GM23338 (cell line): ENCODE measurements at regions not wholly inside any gene's neighbourhood (a gene's known extent, or its start where the extent isn't known, plus 50 kb on each side); places are given as distances from the start of the nearest gene placed in this dataset.

Source experiments
- ATAC-seq: fragments of 200-7000 bp; cut with Tn5 transposase; 3 replicates; pipeline ENCODE4 v1.9.1; 2020
- DNase-seq: peaks from one replicate; pipeline ENCODE4 v3.0.0-alpha.2; 2015; ENCODE audit warnings: low spot score
- H2AFZ ChIP-seq: fragments of 200-600 bp; sonication (generic); 2 replicates; pipeline ENCODE4 v1.8.0; 2016; ENCODE audit warnings: antibody characterized with exemption, mild to moderate bottlenecking, moderate library complexity
- H3F3A ChIP-seq: fragments of 200-600 bp; sonication (generic); replicated peaks from 2 replicates; pipeline ENCODE4 v1.8.0; 2017; ENCODE audit warnings: antibody characterized with exemption, mixed run types, low read depth
- H3K27ac ChIP-seq: fragments of 200-600 bp; sonication (generic); 2 replicates; pipeline ENCODE4 v1.6.1; 2016; ENCODE audit warnings: low read depth
- H3K27me3 ChIP-seq: fragments of 200-600 bp; sonication (generic); 2 replicates; pipeline ENCODE4 v1.8.0; 2016; ENCODE audit warnings: mild to moderate bottlenecking, mixed run types, moderate library complexity; ENCODE audit not compliant: insufficient read depth
- H3K36me3 ChIP-seq: fragments of 200-600 bp; sonication (generic); 2 replicates; pipeline ENCODE4 v1.8.0; 2016; ENCODE audit warnings: mild to moderate bottlenecking; ENCODE audit not compliant: insufficient read depth
- H3K4me1 ChIP-seq: fragments of 200-600 bp; sonication (generic); 2 replicates; pipeline ENCODE4 v1.8.0; 2016; ENCODE audit warnings: mild to moderate bottlenecking, moderate library complexity; ENCODE audit not compliant: insufficient read depth
- H3K4me2 ChIP-seq: fragments of 200-600 bp; sonication (generic); 2 replicates; pipeline ENCODE4 v1.7.1; 2017; ENCODE audit warnings: mixed run types
- H3K4me3 ChIP-seq: fragments of 200-600 bp; sonication (generic); 2 replicates; pipeline ENCODE4 v1.6.1; 2016; ENCODE audit warnings: mixed run types
- H3K79me2 ChIP-seq: fragments of 200-600 bp; sonication (generic); replicated peaks from 2 replicates; pipeline ENCODE4 v1.8.0; 2017; ENCODE audit warnings: mild to moderate bottlenecking; ENCODE audit not compliant: insufficient read depth
- H3K9me2 ChIP-seq: fragments of 200-600 bp; sonication (generic); 2 replicates; pipeline ENCODE4 v1.8.0; 2017; ENCODE audit not compliant: insufficient read depth
- H4K20me1 ChIP-seq: fragments of 200-600 bp; sonication (generic); replicated peaks from 2 replicates; pipeline ENCODE4 v1.8.0; 2017; ENCODE audit warnings: mild to moderate bottlenecking; ENCODE audit not compliant: insufficient read depth
- H3K27ac Mint-ChIP-seq: 2 replicates; pipeline ENCODE4 v1.8.0; 2020; ENCODE audit warnings: inconsistent platforms, mild to moderate bottlenecking, moderate library complexity, mixed read lengths
- H3K27me3 Mint-ChIP-seq: 3 replicates; pipeline ENCODE4 v1.8.0; 2022; ENCODE audit warnings: low read depth, mild to moderate bottlenecking, moderate library complexity, mixed read lengths, inconsistent platforms; ENCODE audit not compliant: insufficient read depth, poor library complexity
- H3K36me3 Mint-ChIP-seq: 3 replicates; pipeline ENCODE4 v1.8.0; 2021; ENCODE audit warnings: low read depth, mild to moderate bottlenecking, inconsistent platforms, moderate library complexity, mixed read lengths
- H3K4me1 Mint-ChIP-seq: 3 replicates; pipeline ENCODE4 v1.8.0; 2020; ENCODE audit warnings: mild to moderate bottlenecking, inconsistent platforms, mixed read lengths
- H3K4me3 Mint-ChIP-seq: 3 replicates; pipeline ENCODE4 v1.8.0; 2021; ENCODE audit warnings: moderate library complexity, mild to moderate bottlenecking, inconsistent platforms, mixed read lengths
- H3K9me3 Mint-ChIP-seq: 3 replicates; pipeline ENCODE4 v1.8.0; 2020; ENCODE audit warnings: moderate library complexity, mild to moderate bottlenecking, inconsistent platforms, mixed read lengths
- CREB1 ChIP-seq: fragments of 250-450 bp; sonication (Bioruptor Pico); IDR thresholded peaks from 2 replicates; pipeline ENCODE4 v1.5.0; 2020; ENCODE audit warnings: low read depth, mild to moderate bottlenecking, moderate library complexity
- EZH2 ChIP-seq: fragments of 200-600 bp; sonication (generic); IDR thresholded peaks from one replicate; pipeline ENCODE4 v1.8.0; 2017; ENCODE audit warnings: antibody characterized with exemption, mild to moderate bottlenecking, low read depth; ENCODE audit not compliant: unreplicated experiment
- EZH2phosphoT487 ChIP-seq: fragments of 200-600 bp; sonication (generic); IDR thresholded peaks from one replicate; pipeline ENCODE4 v1.8.1; 2018; ENCODE audit warnings: antibody characterized with exemption; ENCODE audit not compliant: unreplicated experiment
- JUNB ChIP-seq: IDR thresholded peaks from one replicate; pipeline ENCODE4 v1.6.1; 2016; ENCODE audit warnings: antibody characterized with exemption; ENCODE audit not compliant: unreplicated experiment
- NANOG ChIP-seq: IDR thresholded peaks from 2 replicates; pipeline ENCODE4 v1.6.1; 2016; ENCODE audit warnings: antibody characterized with exemption, borderline replicate concordance
- POLR2AphosphoS5 ChIP-seq: IDR thresholded peaks from 2 replicates; pipeline ENCODE4 v1.6.1; 2016; ENCODE audit warnings: antibody characterized with exemption, low read depth
- REST ChIP-seq: IDR thresholded peaks from one replicate; pipeline ENCODE4 v1.6.1; 2018; ENCODE audit warnings: antibody characterized with exemption; ENCODE audit not compliant: unreplicated experiment
- STAT1 ChIP-seq: IDR thresholded peaks from one replicate; pipeline ENCODE4 v1.6.1; 2016; ENCODE audit warnings: antibody characterized with exemption; ENCODE audit not compliant: unreplicated experiment
- ZNF114 ChIP-seq: fragments of 250-450 bp; sonication (Bioruptor Pico); IDR thresholded peaks from 2 replicates; pipeline ENCODE4 v1.5.0; 2020; ENCODE audit warnings: mild to moderate bottlenecking, moderate library complexity
- ZNF331 ChIP-seq: fragments of 250-450 bp; sonication (Bioruptor Pico); IDR thresholded peaks from 2 replicates; pipeline ENCODE4 v1.5.0; 2020; ENCODE audit warnings: low read depth, mild to moderate bottlenecking, moderate library complexity
- ZNF462 ChIP-seq: fragments of 250-450 bp; sonication (Bioruptor Pico); IDR thresholded peaks from 2 replicates; pipeline ENCODE4 v1.5.0; 2020; ENCODE audit warnings: mild to moderate bottlenecking, moderate library complexity
- TF ChIP-seq, protein P1 (sequence below): IDR thresholded peaks from 2 replicates; pipeline ENCODE4 v1.6.1; 2016; ENCODE audit warnings: antibody characterized with exemption
- TF ChIP-seq, protein P2 (sequence below), 2 experiments: fragments of 200-600 bp in 1 of 2; sonication (generic) in 1 of 2; conservative IDR thresholded peaks; 2 replicates each; pipeline versions ENCODE4 v1.5.1 to v1.6.1; 2016 to 2017; ENCODE audit warnings: antibody characterized with exemption in 2 of 2, low read depth in 2 of 2, mild to moderate bottlenecking in 2 of 2, moderate library complexity in 1 of 2

- Histone ChIP-seq H3K79me2 (no peaks in the 10 kb centered on the region), H3F3A (no peaks in the 10 kb centered on the region), H3K27ac (no peak overlapping the region), H3K36me3 (no peaks in the 10 kb centered on the region), H4K20me1 (no peaks in the 10 kb centered on the region), H2AFZ (no peak overlapping the region), H3K4me1 (0 out of 2 replicates have a peak, but pooled peaks cover under 1% of the 10 kb centered on the region), H3K4me2 (no peak overlapping the region), H3K4me3 (no peak overlapping the region), H3K9me2 (peaks cover 13% of the 10 kb centered on the region), H3K27me3 (no peaks in the 10 kb centered on the region)
- Mint-ChIP-seq H3K27ac (no peak overlapping the region), H3K27me3 (no peaks in the 10 kb centered on the region), H3K4me1 (peaks cover 12% of the 10 kb centered on the region), H3K9me3 (peaks cover 8% of the 10 kb centered on the region), H3K4me3 (no peak overlapping the region), H3K36me3 (no peaks in the 10 kb centered on the region)
- ATAC-seq (no peak), DNase-seq (no peak)
- no peak for TF ChIP-seq EZH2phosphoT487
- TF ChIP-seq REST = no peak
- no peak for TF ChIP-seq STAT1
- TF ChIP-seq NANOG = no peak
- TF ChIP-seq POLR2AphosphoS5 = no peak
- TF ChIP-seq, protein P1, sequence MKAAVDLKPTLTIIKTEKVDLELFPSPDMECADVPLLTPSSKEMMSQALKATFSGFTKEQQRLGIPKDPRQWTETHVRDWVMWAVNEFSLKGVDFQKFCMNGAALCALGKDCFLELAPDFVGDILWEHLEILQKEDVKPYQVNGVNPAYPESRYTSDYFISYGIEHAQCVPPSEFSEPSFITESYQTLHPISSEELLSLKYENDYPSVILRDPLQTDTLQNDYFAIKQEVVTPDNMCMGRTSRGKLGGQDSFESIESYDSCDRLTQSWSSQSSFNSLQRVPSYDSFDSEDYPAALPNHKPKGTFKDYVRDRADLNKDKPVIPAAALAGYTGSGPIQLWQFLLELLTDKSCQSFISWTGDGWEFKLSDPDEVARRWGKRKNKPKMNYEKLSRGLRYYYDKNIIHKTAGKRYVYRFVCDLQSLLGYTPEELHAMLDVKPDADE = no peak
- no peak for TF ChIP-seq CREB1
- no peak for TF ChIP-seq EZH2
- no peak for TF ChIP-seq ZNF114 (CRISPR knock-in tag)
- no peak for TF ChIP-seq JUNB
- TF ChIP-seq ZNF462 (CRISPR knock-in tag) = no peak
- TF ChIP-seq, protein P2, sequence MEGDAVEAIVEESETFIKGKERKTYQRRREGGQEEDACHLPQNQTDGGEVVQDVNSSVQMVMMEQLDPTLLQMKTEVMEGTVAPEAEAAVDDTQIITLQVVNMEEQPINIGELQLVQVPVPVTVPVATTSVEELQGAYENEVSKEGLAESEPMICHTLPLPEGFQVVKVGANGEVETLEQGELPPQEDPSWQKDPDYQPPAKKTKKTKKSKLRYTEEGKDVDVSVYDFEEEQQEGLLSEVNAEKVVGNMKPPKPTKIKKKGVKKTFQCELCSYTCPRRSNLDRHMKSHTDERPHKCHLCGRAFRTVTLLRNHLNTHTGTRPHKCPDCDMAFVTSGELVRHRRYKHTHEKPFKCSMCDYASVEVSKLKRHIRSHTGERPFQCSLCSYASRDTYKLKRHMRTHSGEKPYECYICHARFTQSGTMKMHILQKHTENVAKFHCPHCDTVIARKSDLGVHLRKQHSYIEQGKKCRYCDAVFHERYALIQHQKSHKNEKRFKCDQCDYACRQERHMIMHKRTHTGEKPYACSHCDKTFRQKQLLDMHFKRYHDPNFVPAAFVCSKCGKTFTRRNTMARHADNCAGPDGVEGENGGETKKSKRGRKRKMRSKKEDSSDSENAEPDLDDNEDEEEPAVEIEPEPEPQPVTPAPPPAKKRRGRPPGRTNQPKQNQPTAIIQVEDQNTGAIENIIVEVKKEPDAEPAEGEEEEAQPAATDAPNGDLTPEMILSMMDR (conservative IDR thresholded peaks at IDR 0.05; ENCODE audit: low read depth in 2 of 2) = no peak
- no peak for TF ChIP-seq ZNF331 (CRISPR knock-in tag)
Observed at GRCh38 chr1:221822591-221822990, 80.7 kb upstream of the DUSP10 start.
